ENCODE measurements at regions not wholly inside any gene's neighbourhood (a gene's known extent, or its start where the extent isn't known, plus 50 kb on each side); places are given as distances from the start of the nearest gene placed in this dataset.

DNA sequence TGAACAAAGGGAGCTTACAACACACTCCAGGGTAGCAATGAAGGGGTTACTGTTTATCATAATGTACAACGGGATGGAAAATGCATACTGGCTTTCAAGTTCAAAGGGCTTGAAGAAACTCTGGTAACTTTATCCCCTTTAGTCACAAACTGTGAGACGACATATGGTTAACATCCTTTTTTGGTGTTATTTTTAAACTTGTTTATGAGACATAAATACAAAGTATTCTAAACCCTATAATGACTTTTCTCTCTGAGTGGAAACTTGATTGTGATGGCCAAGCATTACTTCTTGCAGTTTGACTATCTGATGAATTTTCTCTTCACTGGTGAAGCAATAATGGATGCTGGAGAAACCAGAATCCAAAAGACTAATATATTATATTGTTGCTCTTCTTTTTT is 62.0 kb upstream of the SEMA3A start:
- H3K4me1 ChIP-seq: no peaks in the 10 kb centered on the region
- TF ChIP-seq CTCF (IDR thresholded peaks at IDR 0.05): no peak

GRCh38 chr7:84251277-84251781 is 56.7 kb upstream of the SEMA3A start:
- no peak for DNase-seq (ENCODE audit: low spot score)
- H3K36me3 ChIP-seq: no peaks in the 10 kb centered on the region
- H3K27me3 ChIP-seq: no peaks in the 10 kb centered on the region
- H3K4me1 ChIP-seq: no peaks in the 10 kb centered on the region
- TF ChIP-seq CTCF (IDR thresholded peaks at IDR 0.05): no peak
- H3K4me3 ChIP-seq: no peak overlapping the region
- no peak overlapping the region for H3K27ac ChIP-seq
- H3K9me3 ChIP-seq: no peaks in the 10 kb centered on the region

More for the DNA sequence above, 62.0 kb upstream of the SEMA3A start:
- H3K9me3 ChIP-seq: no peaks in the 10 kb centered on the region
- H3K27ac ChIP-seq: no peak overlapping the region
- no peak for DNase-seq (ENCODE audit: low spot score)
- H3K27me3 ChIP-seq: no peaks in the 10 kb centered on the region
- no peak overlapping the region for H3K4me3 ChIP-seq
- H3K36me3 ChIP-seq: no peaks in the 10 kb centered on the region

GRCh38 chr7:84250452-84250851 is 55.9 kb upstream of the SEMA3A start:
- Histone ChIP-seq H3K36me3 (no peaks in the 10 kb centered on the region), H3K4me1 (no peaks in the 10 kb centered on the region), H3K27me3 (no peaks in the 10 kb centered on the region), H3K27ac (no peak overlapping the region), H3K9me3 (no peaks in the 10 kb centered on the region), H3K4me3 (no peak overlapping the region)
- no peak for TF ChIP-seq CTCF (IDR thresholded peaks at IDR 0.05)
- DNase-seq (ENCODE audit: low spot score): no peak

DNA sequence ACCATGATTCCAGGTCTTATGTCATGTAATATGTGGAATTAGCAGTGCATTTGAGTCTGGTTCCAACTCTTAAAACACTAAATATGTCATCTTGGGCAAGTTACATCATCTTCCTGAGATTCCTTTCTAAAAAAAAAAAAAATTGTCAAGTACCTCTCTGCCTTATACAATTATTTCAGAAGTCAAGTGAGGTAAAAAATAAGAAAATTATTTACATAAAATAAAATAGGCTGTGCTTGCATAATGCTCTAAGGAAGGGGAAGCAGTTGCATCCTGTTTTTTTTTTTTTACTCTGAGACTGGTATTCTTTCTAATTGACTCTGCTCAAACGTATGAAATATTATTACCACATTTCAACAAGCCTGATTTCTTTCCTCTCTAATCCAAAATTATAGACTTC is 55.1 kb upstream of the SEMA3A start:
- H3K4me3 ChIP-seq: no peak overlapping the region
- H3K36me3 ChIP-seq: no peaks in the 10 kb centered on the region
- TF ChIP-seq CTCF (IDR thresholded peaks at IDR 0.05): no peak
- H3K27ac ChIP-seq: no peak overlapping the region
- DNase-seq (ENCODE audit: low spot score): no peak
- no peaks in the 10 kb centered on the region for H3K9me3 ChIP-seq
- H3K27me3 ChIP-seq: no peaks in the 10 kb centered on the region
- no peaks in the 10 kb centered on the region for H3K4me1 ChIP-seq

DNA sequence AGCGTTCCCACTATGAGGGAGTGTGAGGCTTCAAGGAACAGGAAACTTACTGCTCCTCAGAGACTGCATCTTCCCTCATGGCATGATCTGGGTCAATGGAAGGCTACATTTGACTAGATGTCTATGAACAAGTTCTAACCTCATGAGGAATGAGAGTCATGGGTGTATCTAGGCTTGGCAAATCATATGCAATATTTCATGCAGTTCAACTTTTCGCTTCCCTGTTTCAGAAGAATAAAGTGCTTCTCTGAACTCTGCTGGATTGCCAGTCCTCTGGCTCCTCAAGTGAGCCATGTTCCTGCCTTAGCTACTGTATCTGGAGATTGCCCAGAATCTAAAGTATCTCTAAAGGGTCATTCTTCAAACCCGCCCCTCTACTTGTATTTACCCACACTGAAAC is 54.3 kb upstream of the SEMA3A start:
- Histone ChIP-seq H3K27ac (no peak overlapping the region), H3K4me1 (no peaks in the 10 kb centered on the region)
- no peak for TF ChIP-seq CTCF (IDR thresholded peaks at IDR 0.05)

GRCh38 chr7:84248267-84248666 is 53.7 kb upstream of the SEMA3A start:
- H3K4me1 ChIP-seq: no peaks in the 10 kb centered on the region
- H3K27me3 ChIP-seq: no peaks in the 10 kb centered on the region
- H3K4me3 ChIP-seq: no peak overlapping the region
- DNase-seq (ENCODE audit: low spot score): no peak
- no peaks in the 10 kb centered on the region for H3K36me3 ChIP-seq
- H3K9me3 ChIP-seq: no peaks in the 10 kb centered on the region
- H3K27ac ChIP-seq: no peak overlapping the region
- no peak for TF ChIP-seq CTCF (IDR thresholded peaks at IDR 0.05)

More for the DNA sequence above, 54.3 kb upstream of the SEMA3A start:
- no peaks in the 10 kb centered on the region for H3K27me3 ChIP-seq
- no peaks in the 10 kb centered on the region for H3K36me3 ChIP-seq
- H3K9me3 ChIP-seq: no peaks in the 10 kb centered on the region
- DNase-seq (ENCODE audit: low spot score): no peak
- H3K4me3 ChIP-seq: no peak overlapping the region

Data from right atrium auricular region (tissue), 2 donors.